Renal cortical epithelial cell (primary cell): ENCODE measurements at regions not wholly inside any gene's neighbourhood (a gene's known extent, or its start where the extent isn't known, plus 50 kb on each side); places are given as distances from the start of the nearest gene placed in this dataset.

Source experiments
- DNase-seq: peaks from one replicate; pipeline ENCODE4 v3.0.0-alpha.2; 2011; ENCODE audit warnings: low read depth

- no peak for DNase-seq
Measured at GRCh38 chr1:117678246-117678977, 72.6 kb downstream of the TENT5C start.

GRCh38 chr1:117679299-117679698 lies 73.5 kb downstream of the TENT5C start:
- DNase-seq: no peak

GRCh38 chr1:117679868-117680267 lies 74.0 kb downstream of the TENT5C start:
- DNase-seq: no peak

GRCh38 chr1:117680316-117681002 lies 74.6 kb downstream of the TENT5C start:
- no peak for DNase-seq

- no peak for DNase-seq
Measured at GRCh38 chr1:117681093-117681900, 75.4 kb downstream of the TENT5C start.

- no peak for DNase-seq
Measured at GRCh38 chr1:117681901-117682250, 76.0 kb downstream of the TENT5C start.

- no peak for DNase-seq
Measured at GRCh38 chr1:117682372-117682771, 76.5 kb downstream of the TENT5C start.

- peak; percentile 55 for DNase-seq
Measured at GRCh38 chr1:117683571-117684285, 77.9 kb downstream of the TENT5C start.

- no peak for DNase-seq
Measured at GRCh38 chr1:117685936-117686806, 80.3 kb downstream of the TENT5C start.

- DNase-seq: peak; percentile 79
Measured at GRCh38 chr1:117686907-117687306, 81.1 kb downstream of the TENT5C start.

GRCh38 chr1:117689997-117690625 lies 84.3 kb downstream of the TENT5C start:
- peak; percentile 33 for DNase-seq

GRCh38 chr1:117691942-117692341 lies 86.1 kb downstream of the TENT5C start:
- DNase-seq: no peak

- DNase-seq: no peak
Measured at GRCh38 chr1:117694543-117694942, 88.7 kb downstream of the TENT5C start.

- peak; percentile 76 for DNase-seq
Measured at GRCh38 chr1:117695796-117696490, 90.1 kb downstream of the TENT5C start.

- no peak for DNase-seq
Measured at GRCh38 chr1:117696561-117696960, 90.7 kb downstream of the TENT5C start.

GRCh38 chr1:117697220-117697781 lies 91.5 kb downstream of the TENT5C start:
- DNase-seq: no peak

- DNase-seq: no peak
Measured at GRCh38 chr1:117698398-117699160, 92.7 kb downstream of the TENT5C start.

GRCh38 chr1:117699953-117700352 lies 94.1 kb downstream of the TENT5C start:
- peak; percentile 35 for DNase-seq

- DNase-seq: no peak
Measured at GRCh38 chr1:117702654-117703053, 96.8 kb downstream of the TENT5C start.
